ENCODE measurements at regions not wholly inside any gene's neighbourhood (a gene's known extent, or its start where the extent isn't known, plus 50 kb on each side); places are given as distances from the start of the nearest gene placed in this dataset.

DNA sequence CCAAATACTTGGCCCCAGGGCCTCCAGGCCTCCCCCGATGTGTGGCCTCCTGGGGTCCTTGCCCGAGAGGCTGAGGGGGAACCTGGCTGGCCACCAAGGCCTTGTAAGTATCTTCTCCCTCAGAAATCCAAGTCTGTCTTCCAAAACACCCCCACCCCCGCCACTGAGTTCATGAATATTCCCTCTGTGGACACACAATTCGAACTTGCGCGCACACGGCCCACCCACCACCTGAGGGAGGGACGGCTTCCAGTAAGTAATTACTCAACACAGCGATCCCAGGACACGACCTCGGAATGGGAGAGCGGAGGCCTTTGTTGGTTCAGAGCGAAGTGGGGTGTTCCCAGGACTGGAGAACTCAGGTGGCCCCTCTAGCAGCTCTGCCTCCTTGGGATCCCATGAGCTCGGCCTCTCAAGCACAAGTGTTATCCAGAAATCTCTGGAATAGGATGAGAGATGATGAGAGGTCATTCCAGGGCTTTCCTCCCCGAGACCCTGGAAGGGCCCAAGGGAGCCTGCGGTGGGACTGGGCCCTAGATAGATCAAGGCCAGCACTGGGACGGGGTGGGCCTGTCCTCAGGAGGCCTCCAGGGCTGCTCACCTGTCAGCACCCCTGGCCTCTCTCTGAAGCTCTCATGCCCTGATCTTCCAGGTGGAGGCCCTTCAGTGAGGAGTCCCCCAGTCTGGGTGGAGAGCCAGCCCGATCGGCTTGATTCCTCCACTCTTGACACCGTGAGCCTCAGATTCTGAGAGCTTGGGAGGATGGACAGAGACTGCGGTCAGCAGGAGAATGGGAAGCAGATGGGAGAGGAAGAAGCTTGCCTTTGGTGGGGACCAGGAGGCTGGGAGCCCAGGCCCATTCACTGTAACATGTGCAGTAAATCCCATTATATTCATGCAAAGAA lies 219.0 kb upstream of the RTL1 start:
- no peak for DNase-seq (ENCODE audit: low spot score)

DNA sequence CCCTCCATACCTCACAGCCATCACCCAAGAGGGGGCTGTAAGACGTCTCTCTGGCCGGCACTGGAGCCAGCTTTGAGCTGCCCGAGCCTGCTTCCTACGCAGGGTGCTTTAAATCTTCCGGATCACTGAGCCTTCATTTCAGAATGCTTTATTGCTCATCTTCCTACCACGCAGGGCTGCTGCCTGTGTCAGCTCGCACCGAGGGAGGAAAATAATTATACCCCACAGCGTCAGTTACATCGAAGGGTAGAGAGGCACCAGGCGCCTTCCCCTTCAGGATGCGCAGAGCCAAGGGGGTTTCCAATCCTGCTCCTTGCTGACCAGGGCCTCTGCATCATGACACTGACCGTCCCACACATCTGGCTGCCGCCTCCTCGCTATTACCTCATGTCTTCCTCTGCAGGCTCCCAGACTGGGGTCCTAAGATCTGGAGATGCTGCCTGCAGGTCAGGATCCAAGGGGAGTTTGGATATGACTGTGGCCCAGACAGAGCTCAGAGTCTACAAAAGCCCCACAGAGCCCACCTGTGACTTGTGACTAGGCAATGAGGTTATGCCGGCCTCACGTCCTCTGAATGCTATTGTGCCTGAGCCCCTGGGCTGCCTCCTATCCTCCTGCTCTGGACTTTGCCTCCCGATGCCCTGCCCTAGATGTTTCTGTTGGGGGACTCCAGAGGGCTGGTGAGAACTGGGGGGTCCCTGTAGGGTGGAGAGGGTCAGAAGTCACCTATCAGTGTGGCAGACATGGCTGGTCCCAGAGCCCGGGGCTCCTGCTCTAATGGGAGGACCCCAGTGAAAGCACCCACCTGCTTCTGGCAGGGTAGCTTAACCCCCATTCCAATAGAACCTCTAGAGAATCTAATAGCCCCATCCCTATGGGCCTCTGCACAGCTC lies 220.3 kb upstream of the RTL1 start:
- DNase-seq (ENCODE audit: low spot score) = no peak

DNA sequence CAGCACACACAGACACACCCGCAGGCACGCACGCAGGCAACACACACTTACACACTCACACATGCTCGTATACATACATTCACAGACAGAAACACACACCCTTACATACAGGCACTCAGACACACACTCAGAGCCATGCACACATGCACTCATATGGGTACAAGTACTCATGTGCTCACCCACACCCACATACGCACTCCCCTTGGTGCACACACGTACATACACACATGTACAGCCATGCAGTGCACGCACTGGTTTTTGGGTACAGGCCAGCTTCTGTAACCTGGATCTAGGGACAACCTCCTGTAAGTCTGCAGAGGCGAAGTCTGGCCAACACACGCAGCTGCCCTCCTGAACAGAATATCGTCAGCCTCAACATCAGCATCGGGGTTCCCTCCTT lies 221.3 kb upstream of the RTL1 start:
- no peak for DNase-seq (ENCODE audit: low spot score)

DNA sequence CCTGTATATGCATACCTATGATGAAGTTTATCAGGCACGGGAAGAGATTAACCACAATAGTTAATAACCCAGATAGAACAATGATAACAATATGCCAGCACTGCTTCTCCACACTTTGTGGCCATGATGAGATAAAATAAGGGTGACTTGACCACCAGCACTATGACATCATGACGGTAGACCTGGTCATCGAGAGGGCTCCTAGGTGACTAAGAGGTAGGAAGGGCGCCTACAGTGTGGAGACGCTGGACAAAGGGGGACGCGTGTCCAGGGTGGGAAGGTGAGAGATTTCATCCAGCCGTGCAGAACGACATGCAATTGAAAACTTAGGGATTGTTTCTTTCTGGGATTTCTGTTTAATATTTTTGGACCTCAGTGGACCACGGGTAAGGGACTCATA lies 221.8 kb upstream of the RTL1 start:
- no peak for DNase-seq (ENCODE audit: low spot score)

DNA sequence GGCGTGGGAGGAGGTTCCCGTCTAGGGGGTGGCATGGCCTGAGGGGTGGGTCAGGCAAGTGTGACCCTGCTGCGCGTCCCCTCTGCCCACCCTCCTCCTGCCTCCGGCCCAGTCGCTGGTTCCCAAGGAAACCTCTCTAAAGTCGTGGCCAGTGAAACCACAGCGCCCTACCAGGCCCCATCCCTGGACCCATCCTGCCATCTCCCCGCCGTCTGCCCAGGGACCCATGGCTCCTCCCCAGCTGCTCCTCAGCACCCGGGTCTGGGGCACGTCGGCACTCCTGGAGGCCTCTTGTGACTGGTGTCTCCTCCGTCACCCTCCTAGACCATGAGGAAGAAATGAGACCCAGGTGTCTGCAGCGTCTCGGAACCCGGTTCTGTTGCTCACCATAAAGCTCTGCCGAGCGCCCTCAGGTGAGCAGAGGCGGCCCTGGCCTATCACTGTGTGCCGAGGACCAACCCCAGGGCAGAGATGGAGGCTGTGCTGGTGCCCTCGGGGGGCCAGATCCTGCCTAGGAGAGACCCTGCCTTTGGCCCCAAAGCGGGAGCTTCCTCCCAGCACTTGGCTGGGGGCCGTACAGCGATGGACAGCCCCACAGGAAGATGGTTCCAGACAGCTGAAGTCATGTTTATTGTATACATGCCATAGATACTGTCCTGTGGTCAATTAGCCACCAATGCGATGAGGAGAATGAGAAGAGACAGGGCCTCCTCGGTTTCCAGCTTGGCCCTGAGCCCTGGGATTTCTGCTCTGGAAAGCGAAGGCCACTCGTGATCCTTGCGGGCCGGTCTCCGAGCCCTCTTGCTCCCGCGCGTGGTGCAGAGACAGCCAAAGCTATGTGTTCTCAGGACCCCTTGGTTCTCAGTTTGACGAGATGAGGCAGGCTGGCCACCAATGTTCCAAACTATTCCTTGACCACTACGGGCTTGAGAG lies 222.5 kb upstream of the RTL1 start:
- DNase-seq (ENCODE audit: low spot score) = no peak

DNA sequence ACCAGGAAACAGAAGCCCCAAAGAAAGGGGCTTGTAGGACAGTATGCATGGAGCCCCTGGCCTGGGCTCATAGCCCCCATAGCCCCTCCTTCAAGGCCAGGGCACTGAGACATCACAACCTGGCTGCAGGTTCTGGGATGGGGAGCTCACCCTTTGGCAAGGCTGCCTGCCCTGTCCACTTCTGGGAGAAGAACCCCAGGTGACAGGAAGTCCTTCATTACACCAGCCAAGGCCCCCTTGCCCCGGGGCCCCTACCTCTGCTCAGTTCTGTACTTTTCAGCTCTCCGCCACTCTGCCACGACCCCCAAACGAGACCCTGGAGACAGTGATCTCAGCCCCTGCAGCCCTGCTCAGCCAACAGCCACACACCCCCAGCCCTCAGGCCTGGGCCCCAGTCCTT lies 223.2 kb upstream of the RTL1 start:
- DNase-seq (ENCODE audit: low spot score) = no peak

DNA sequence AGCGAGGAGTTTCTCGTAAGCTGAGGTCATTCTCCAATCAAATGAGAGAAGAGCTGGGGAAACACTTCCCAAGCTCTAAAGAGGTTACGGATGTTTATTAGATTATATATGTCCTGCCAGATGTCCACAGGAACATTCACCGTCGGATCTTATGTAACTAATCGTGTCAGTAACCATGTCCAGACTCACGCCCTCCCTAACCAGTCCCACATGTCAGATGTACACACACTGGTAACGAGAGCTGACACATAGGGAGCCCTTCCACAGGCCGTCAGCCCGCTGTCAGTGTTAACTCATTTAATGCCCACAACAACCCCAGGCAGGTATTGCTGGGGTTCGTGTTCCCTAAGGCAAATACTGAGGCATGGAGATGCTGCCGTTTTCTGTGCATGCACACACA lies 223.7 kb upstream of the RTL1 start:
- DNase-seq (ENCODE audit: low spot score) = no peak

DNA sequence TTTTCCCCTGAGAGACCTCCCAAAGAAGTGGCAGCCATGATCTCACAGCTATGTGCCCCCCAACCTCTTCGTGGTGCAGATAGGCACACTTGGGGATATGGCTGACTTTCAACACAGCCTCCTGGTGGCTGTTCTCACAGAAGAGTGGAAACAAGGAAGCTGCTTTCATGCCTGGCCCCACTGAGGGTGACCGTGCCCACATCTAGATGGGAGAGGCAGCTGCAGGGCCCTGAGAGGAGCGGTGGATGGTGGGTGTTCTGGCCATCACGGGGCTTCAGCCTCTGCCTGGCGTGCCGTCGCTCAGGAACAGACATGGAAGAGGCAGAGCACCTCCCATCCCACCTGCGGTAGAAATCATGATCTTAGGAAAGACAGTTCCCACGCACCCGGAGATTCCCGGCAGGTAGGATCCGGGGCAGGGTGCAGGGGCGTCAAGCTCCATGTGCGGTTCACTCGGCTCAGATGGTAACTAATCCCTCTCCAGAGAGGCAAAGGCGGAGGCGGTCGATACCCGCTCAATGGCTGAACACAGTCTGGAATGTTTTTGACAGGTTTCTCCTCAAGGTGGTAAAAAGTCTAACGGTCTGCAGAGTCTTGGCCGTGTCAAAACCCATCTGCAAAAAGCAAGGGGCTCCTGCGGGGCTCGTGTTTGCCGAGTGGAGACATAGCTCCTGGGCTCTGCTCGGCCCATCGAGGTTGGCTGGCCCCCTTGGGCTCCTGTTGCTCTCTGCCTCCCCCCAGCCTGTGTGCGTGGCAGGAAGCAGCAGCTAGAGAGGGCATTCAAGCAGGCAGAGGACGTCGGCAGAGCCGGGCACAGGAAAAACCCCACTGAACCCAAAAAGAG lies 225.2 kb upstream of the RTL1 start:
- DNase-seq (ENCODE audit: low spot score) = no peak

DNA sequence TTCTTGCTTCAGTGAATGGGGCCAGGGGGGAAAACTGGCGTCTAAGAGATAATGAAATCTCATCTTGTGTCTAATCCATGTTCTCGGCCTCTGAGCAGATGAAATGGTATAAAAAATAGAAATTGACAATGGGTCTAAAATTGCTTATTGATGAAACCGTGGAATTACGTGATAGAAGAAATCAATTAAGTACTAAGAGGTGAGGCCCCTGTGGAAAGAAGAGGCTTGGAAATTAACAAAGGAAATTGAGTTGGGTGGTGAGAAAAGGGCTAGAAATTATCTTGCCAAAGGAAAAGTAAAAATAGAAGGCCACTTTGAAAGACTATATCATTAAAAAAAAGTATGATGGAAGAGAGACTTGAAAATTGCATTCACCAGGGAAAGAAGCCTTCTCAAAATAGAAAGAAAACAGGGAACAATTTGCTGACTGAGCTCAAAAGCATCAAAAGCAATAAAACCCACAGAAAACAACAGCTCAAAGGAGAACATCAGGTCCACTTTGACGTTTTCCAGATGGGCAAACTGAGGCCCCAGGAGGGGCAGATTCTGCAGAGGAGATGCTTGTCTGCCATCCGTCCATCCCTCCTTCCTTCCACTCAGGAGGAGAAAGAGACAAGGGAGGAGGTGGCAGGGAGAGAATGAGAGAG lies 226.1 kb upstream of the RTL1 start:
- no peak for DNase-seq (ENCODE audit: low spot score)

DNA sequence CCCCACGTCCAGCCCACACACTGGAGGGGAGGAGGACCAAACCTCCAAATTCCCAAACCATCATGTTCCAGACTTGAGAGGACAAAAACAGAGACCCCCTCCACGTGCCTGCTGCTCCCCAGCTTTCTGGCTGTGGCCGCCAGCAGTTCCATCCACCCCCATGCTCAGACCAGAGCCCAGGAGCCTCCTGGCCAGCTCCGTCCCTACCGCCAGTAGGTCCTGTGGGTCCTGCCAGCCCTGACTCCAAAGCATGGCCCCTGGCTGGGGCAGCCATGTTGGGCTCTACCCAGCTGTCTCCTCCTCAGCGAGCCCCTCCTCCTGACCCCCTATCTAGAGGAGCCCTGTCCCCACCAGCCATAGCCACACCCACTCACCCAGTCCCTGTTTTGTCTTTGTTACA lies 227.3 kb upstream of the RTL1 start:
- DNase-seq (ENCODE audit: low spot score) = no peak

DNA sequence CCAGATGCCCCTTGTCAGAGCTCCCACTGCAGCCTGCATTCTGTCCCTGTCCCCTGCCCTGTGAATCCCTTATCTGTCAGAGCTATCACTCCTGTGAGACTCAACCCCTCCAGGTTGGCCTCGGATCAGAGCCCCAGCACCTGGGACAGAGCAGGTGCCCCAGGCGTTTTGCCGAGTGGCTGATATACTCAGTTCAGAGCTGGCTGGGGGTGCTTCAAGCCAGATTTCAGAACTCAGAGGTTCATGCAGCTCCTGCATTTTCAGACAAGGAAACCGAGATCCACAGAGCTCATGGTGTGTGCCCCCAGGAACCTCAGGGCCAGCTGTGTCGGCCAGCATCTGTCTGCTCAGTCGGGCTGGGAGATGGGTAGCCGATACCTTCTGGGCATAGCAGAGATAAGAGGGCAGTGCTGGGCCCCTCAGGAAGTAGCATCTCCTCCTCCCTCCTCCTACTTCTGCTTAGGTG lies 228.0 kb upstream of the RTL1 start:
- DNase-seq (ENCODE audit: low spot score) = no peak

DNA sequence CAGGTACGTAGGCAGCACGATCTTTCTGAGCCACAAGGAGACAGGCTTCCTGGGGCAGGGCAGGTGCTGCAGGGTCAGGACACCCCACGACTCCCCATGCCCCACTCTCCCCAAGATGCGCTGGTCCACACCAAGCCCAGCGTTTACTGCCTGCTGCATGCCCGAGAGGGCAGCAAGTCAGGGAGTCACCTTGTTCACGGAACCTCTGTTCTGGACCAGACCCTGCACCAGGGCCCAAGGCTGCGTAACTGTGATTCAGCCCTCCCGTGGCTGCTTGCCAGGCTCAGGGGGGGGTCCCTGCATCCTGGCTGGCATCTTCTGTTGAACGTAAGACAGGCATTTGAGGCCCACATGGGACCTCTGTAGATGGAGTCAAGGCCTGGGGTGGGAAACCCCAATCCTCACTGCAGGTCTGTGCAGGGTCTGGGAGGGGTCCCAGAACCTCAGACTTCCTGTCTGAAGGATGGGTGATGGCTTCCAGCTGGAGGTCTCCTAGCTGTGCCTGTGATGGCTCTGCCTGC lies 228.6 kb upstream of the RTL1 start:
- no peak for DNase-seq (ENCODE audit: low spot score)

DNA sequence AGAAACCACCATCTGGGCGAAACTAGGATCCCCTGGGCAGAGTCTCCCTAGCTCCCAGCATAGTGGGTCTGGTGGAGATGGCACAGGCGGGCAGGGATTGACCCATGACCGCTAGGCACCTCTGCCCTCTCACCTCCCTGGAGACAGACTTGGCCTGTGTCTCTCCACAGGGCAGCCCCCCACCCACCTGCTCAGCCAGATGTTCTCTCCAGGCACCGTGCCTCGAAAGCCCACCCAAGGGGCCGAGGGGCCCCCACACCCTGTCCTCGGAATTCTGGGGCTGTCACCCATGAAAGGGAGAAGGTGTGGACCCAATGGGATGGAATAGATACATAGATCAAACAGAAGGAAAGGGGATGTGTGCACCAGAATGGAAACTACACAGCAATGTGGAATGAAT lies 229.1 kb upstream of the RTL1 start:
- no peak for DNase-seq (ENCODE audit: low spot score)

DNA sequence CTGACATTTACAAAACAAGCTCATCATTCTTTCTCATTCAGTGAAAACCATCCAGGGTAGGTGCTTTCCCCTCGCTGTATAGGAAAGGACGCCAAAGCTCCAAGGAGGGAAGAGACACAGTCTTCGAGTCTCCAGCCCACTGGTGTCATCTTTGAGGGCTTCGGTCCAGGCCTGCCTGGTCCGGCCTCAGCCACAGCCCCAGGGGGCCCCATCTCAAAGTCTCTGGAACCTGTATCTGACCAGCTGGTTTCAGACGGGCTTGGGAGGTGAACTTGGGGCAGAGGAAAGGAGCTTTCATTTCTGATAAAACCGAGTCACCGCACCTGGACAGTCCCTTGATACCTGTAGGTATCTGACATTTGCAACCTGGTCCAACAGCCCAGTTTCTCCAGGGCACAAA lies 229.5 kb upstream of the RTL1 start:
- no peak for DNase-seq (ENCODE audit: low spot score)

DNA sequence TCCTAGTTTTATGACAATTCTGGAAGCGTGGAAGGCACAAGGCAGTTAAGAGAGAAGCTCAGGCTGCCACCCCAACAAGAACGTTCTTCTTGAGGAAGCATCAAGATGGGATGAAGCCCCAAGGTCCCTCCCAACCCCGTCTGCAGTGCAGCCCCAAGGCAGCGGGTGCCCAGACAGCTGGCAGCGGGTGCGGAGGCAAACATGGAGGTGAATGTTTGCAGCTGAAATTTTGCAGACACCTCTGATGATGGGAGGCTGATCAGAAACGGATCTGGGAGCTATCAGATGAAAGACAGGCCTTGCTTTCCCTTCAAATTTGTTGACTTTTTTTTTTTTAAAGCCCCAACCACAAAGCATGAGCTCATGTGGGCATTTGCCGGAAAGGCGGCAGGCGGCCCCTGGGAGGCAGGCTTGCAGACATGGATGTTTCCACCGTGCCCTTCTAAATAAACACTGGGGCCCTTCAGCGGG lies 230.7 kb upstream of the RTL1 start:
- no peak for DNase-seq (ENCODE audit: low spot score)

DNA sequence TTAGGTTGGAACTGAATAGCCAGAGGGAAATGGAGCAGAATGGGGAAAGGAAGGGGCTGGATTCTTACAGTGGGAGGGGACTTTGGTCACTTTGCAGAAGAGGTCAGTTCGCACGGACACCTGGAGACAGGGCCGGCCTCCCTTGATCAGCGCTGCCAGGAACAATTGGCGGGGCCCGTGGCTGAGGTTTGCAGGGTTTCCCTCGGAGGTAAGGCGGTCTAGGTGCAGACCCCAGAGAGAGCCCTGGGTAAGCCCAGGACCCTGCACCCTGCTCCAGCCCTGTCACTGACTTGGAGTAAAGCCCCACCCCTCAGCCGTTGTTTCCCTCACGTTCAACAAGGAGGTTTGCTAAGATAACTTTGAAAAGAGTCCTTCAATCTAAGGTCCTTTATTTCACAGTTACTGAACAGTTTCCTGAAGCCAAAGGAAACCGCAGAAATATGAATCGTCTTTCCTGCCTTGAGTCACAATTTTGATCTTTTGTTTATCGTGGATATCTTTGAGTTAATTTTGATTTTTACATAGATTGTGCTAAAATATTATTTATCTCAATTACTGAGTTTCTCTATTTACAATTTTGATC lies 231.4 kb upstream of the RTL1 start:
- DNase-seq (ENCODE audit: low spot score) = no peak

DNA sequence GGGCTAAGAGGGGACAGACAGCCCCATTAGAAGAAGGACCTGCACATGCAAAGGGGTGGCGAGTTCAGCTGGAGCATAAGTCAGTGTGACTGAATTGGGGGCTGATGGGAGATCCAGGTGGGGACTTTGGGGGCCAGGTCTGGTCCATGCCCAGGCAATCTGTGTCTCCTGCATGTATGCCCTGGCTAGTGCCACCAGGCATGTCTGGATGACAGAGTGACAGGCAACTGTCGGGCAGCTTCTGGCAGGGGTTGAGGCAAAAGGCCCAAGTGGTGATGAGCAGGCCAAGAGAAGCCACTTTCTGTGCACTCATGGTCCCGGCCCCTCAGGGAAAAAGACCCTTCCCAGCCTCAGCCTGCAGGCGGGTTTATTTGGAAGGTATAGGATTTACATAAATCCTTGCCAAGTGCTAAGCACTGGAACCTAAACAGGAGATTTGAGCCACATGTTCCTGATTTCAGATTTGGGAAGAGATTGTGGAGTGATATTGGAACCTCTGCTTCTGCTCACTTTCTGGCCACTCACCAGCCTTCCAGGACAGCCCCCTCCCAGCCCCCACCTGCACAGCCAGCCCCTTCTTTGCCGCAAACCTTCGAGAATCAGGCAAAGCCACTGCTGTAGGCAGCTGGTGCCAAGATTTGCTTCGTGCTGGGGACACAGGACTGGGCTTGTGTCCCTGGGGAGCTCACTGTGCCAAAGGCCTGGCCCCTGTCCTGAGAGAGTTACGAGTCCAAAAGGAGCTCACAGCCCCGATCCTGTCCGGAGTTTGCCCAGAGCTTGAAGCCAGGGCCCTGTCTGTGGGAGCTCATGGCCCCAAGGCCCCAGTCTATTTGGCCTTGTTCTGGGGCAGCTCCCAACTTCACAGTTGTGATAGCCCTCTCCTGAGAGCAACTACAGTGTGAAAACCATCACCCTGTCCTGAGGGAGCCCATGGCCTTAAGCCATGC lies 232.5 kb upstream of the RTL1 start:
- no peak for DNase-seq (ENCODE audit: low spot score)

DNA sequence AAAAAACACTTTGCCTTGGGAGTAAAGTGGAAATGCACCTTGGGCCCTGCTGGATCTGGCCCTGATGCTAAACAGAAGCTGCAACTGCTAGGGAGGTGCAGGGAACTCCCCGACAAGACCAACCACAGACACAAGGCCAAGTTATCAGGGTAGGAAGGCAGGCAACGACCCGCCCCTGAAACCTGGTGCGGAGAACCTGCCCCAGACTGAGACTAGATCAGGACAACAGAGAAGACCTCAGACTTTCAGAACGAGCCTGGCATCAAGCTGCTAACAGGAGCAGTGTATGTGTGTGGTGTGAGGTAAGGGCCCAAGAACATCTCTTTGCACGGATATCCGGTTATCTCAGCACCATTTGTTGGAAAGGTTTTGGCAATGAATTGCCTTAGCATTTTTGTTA lies 233.7 kb upstream of the RTL1 start:
- no peak for DNase-seq (ENCODE audit: low spot score)

DNA sequence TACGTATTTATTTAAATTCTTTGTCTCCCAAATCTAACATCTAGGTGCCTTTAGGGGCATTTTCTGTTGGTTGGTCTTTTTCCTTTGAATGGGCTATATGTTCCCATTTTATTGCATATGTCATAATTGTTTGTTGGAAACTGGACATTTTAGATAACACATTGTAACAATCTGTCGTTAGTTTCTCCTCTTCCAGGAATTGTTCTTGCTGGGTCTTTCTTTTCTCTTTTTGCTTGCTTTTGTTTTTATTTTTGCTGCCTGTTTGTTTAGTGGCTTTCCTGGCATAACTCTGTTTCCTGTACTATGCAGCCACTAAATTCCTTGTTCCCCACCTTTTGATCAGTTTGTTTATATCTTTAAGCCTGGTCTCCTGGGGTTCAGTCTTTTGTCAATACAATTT lies 244.3 kb upstream of the RTL1 start:
- DNase-seq (ENCODE audit: low spot score) = no peak
